H1 (cell line): ENCODE measurements at regions not wholly inside any gene's neighbourhood (a gene's known extent, or its start where the extent isn't known, plus 50 kb on each side); places are given as distances from the start of the nearest gene placed in this dataset.

Experiments used
- CEBPB ChIP-seq: IDR thresholded peaks from 2 replicates; pipeline ENCODE4 v1.6.1; 2012; ENCODE audit warnings: low read depth, low read length
- CTCF ChIP-seq, 3 experiments: IDR thresholded peaks; 1 replicate in 2 of 3; 2 replicates in 1 of 3; pipeline versions ENCODE4 v1.5.1 to v1.6.1; 2011; ENCODE audit warnings: low read length in 3 of 3, mild to moderate bottlenecking in 3 of 3, inconsistent platforms in 2 of 3, low read depth in 1 of 3, moderate library complexity in 1 of 3; ENCODE audit not compliant: insufficient read depth in 1 of 3; ENCODE audit errors: control extremely low read depth in 1 of 3
- POLR2A ChIP-seq, 2 experiments: IDR thresholded peaks; 1 replicate in 1 of 2; 2 replicates in 1 of 2; pipeline ENCODE4 v1.6.1; 2011; ENCODE audit warnings: low read depth in 2 of 2, low read length in 2 of 2, mild to moderate bottlenecking in 2 of 2; ENCODE audit errors: control extremely low read depth in 1 of 2
- TEAD4 ChIP-seq: IDR thresholded peaks from 2 replicates; pipeline ENCODE4 v1.6.1; 2012; ENCODE audit warnings: low read depth, low read length, inconsistent platforms, mixed read lengths
- USF2 ChIP-seq: IDR thresholded peaks from 2 replicates; pipeline ENCODE4 v1.6.1; 2011; ENCODE audit warnings: low read length, improper control_type of control experiment

GRCh38 chr2:21223618-21224017 is 99.8 kb downstream of the TDRD15 start:
- no peak for TF ChIP-seq CTCF (IDR thresholded peaks at IDR 0.05; ENCODE audit: control extremely low read depth in 1 of 3, insufficient read depth in 1 of 3, low read depth in 1 of 3, low read length in 3 of 3)
- TF ChIP-seq CEBPB, result no peak
- no peak for TF ChIP-seq USF2
- no peak for TF ChIP-seq POLR2A (IDR thresholded peaks at IDR 0.05; ENCODE audit: control extremely low read depth in 1 of 2, low read depth in 2 of 2, low read length in 2 of 2)
- TF ChIP-seq TEAD4, result no peak
